ENCODE measurements at regions not wholly inside any gene's neighbourhood (a gene's known extent, or its start where the extent isn't known, plus 50 kb on each side); places are given as distances from the start of the nearest gene placed in this dataset.

DNA sequence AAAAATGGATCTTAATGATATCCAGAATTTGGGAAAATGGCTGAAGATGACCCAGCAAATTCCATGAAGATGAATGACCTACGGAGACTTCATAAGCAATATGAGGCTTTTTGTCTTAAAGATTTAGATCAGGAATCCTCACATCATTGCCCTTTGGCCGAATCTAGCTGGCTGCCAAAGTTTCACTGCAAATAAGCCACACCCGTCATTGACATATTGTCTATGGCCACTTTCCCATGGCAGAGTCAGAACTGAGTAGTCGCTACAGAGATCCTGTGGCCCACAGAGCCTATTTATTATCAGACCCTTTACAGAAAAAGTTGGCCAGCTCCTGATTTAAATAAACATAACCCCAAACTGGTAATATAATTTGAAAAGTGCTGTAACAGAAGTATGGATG, 307.4 kb upstream of the RARB start:
- DNase-seq: no peak

DNA sequence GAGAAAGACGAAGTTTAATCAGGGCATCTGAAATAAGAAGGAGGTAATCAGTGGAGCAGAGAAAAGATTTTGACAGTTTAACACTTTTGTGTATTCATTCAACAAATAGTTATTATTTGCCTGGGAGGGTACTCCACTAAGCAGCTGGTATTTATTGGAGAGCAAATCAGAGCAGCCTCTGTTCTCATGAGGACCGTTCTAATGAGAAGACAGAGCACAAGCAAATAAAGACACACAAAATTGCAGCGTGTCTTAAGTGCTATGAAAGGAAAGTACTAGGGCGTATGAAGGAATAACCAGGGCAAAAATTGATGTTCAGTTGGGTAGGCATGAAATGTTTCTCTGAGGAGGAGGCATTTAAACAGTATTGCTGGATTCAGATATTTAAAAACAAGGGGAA, 302.9 kb upstream of the RARB start:
- DNase-seq: no peak

DNA sequence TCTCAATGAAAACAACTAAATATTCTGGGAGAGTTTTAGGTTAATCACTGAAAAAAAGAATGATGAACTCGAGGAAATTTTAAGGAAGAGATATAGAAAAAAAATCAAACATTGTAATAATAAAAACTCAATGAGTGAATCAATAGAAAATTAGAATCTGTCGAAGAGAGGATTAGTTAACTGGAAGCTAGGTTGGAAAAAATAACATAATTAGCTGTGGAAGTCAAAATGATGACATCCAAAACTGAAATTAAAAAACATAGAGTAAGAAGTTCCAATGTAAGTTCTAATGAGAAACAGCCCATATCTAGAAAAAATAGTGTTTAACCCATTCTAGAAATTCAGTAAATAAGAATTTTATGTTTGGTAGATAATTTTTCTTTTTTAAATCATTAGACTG, 299.3 kb upstream of the RARB start:
- no peak for DNase-seq

DNA sequence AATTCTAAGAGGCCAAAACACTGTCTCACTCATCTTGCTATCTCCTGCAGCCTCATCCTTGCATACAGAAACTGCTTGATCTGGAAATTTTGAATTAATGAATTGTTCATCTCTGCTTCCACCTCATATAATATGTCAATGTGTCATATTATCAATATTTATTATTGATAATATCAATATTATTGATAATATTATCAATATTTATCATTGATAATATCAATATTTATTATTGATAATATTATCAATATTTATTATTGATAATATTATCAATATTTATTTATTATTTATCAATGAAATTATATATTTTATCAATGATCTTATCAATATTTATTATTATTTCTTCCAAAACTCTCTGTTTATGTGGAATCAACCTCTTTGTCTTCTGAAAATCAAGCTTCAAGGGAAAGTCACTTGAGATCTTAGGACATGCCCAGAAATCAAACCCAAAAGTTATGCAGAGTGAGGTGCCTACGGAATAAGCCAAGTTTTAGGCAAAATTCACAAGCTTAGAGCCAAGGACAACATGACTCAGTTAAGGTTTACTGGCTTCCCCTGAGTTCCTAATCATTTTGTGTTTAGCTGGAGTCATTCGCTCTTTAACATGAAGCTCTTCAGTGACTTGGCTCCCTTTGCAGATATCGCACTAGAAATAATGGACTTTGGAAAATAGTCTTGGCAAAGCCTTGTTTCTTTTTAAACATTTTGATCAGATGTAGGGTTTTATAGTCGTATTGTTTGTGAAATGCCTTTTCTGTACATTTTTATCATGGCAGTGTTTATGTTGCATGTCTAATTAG, 297.1 kb upstream of the RARB start:
- no peak for DNase-seq

DNA sequence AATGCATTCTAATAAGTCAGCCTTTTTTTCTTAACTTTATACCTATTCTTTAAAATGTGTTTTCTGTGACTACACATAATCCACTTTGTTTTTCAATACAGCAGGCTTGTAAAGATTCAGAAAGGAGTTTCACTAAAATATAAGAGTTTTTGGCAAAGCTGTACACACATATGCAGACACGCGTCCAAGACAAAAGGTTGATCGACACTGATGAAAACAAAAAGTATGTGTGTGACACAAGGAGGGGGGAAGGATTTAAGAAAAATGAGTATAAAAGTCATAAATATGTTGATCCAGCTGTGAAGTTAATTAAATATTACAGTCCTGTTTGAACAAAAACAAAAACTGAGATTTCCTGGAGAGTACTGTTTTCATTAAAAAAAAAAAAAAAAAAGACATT, 294.5 kb upstream of the RARB start:
- no peak for DNase-seq

DNA sequence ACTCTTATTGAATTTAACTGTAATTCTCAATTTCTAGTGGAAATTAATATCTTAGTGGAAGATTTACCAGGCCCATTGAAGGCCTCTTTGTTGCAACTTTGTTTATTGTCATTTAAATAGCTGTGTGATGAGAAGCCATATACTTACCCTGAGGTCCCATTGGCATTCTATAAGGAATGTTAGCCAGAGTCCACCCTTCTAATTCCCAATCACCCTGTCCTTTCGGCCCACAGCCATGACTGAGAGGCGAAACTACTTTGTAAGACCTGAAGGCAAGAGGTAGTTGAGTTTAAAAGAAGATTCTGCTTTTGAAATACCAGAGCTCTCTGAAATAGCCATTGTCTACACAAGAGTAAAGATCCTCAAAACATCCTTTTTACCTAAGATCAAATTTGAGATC, 290.5 kb upstream of the RARB start:
- DNase-seq: no peak

DNA sequence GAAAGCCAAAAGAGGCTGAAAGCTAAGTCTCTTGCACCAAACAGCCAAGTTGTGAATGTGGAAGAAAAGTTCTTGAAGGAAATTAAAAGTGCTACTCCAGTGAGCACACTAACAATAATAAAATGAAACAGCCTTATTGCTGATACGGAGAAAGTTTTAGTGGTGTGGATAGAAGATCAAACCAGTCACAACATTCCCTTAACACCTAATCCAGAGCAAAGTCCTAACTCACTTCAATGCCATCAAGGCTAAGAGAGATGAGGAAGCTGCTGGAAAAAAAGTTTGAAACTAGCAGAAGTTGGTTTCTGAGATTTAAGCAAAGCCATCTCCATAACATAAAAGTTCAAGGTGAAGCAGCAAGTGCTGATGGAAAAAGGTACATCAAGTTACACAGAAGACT, 288.8 kb upstream of the RARB start:
- DNase-seq: no peak

DNA sequence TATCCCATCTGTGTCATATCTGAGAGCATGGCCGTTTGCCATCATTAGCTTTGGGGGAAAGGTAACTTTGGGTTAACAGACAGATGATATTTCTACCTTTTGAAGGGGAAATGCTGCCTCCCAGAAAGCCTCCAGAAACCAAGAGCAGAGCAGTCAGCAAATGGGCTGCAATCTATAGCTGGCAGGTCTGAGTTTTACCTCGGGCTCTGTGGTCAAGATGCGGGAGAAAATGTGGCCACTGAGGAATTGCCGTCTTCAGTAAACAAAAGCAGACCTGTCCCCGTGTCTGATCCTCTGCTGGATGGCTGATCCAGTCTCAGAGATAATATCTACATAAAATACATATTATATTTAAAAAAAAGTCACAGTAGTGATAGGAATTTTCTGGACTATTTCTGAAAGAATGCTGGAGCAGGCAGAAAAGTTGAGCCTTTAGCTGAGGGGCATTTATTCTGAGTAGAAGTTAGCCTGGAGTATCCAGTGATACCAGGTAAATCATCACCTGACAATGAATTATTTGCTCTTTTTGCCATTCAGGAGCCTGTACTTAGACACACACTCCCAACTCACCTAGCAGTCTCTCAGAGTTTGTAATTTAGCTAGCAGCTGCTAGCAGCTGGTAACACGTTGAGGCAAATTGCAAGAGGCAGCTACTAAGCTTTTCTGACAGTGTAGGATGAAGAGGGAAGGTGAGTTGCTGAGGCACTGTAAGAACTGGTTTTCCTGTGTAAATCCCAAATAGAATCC, 285.3 kb upstream of the RARB start:
- no peak for DNase-seq

DNA sequence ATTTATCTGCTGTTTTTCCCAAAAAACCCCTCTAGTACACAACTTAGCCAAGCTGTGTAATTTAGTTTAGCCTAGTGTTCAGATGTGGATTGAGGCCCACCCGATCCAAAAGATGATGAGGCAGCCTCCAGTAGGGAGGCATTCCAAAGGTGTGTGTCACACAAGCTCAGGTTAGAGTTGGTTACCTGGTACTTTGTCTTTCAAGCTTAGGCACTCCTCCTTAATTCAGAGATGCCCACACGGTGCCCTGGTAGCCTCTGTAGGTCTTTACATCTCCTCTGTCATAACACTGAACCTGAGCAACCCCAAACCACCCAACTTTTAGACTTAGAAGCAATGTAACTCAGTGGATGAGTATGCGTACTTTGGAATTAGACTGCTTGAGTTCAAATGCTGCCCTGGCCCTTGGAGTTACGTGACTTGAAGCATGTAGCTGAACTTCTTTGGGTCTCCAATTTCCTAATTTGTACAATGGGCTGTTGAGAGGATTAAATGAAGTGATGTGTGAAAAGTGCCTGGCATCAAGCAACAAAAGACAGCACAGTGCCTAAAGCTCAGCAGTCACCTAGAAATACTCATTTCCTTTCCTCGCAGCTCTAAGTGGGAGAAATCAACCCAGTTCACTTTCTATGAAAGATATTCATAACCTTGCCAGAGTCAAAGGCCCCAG, 284.6 kb upstream of the RARB start:
- DNase-seq: no peak

DNA sequence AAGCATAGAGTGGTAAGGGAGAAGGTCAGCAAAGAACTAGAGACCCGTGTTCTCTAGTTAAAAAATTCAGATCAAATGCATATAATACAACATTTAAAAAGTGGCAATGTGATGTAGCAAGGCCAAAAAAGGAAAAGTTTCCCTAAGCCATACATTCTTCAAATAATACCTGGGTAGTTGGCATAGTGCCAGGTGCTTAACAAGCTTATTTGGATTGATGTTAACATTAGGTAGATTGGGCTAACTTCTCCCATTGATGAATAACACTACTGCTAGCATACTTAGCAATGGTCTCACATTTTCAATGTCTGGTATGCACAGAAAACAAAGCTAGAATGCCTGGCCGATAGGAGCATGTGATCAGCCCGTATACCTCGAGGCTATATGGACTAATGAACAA, 283.6 kb upstream of the RARB start:
- no peak for DNase-seq

DNA sequence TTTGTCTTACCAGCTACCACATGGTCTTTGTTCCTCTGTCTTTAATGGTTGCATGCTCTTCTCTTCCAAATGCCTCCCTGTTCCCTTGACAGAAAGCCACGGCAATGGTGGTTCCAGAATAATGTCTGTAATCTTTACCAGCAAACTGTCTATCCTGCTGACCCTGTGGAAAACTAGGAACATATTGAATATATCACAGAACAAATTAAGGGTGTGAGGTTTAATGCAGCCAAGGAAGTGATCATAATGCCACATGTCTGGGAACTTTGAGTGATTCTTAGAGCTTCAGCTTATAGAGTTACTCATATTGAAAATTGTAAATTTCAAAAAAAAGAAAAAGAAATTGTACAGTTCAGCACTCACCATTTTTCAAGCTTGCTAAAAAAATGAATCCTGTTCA, 282.9 kb upstream of the RARB start:
- no peak for DNase-seq

DNA sequence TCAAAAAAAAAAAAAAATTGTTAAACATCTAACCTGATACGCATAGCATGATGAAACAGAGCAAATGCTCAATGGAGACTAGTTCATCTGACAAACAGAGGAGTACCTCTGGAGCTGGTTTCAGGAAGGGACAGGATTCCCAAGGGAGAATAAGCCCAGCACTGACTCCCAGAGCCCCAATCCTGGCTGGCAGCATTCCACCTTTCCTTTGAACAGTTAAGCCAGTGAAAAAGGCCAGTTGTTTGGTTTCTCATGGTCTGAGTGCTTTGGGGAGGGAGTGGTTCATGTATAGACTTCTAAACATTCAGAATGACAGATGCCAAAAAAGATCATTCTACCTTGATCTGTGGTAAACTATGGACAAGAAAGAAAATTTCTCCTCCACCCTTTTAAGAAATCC, 277.9 kb upstream of the RARB start:
- no peak for DNase-seq

DNA sequence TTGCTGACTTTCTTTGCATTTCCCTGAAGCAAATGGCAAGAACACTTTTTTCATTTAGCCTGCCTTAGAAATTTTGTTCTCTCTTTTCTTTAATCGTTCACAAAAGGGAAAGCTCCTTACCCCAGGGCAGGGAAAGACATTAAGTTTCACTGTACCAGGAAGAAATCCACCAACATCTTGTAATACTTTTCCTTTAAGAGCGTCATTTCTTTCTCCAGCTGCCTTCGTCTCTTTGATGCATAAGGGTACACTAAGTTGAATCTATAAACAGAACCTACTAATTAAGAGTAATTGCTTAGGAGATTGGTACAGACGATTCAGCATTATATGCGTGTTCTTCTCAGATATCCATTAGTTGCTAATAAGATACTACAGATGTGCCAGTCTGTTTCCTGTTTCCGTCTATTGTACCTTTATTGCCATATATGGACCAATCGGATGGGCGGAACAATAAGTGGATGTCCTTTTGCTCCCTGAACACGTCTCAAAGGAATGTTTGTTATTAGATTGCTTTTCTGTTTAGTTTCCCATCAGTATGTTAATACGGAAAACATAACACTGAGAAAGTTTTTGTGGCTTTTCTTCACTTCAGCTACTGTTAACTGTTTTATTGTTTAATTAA, 276.7 kb upstream of the RARB start:
- DNase-seq: no peak

DNA sequence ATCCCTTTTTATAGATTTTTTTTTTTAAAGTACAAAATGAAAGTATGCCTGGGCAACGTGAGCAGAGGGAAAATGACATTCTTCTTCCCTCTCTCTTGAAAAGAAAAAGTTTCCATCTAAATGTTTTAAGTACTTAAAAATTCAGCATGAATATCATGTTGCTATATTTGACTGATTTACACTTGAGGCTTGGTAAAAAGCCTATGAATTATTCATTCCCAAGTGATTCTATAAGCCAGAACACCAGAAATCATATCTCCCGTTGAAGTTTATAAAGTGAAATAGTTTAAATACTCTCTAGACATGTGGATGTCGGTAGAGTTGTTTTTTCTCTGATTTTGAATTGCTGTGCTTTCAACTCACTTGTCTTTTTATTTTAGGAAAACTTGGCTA, 276.2 kb upstream of the RARB start:
- DNase-seq: no peak

DNA sequence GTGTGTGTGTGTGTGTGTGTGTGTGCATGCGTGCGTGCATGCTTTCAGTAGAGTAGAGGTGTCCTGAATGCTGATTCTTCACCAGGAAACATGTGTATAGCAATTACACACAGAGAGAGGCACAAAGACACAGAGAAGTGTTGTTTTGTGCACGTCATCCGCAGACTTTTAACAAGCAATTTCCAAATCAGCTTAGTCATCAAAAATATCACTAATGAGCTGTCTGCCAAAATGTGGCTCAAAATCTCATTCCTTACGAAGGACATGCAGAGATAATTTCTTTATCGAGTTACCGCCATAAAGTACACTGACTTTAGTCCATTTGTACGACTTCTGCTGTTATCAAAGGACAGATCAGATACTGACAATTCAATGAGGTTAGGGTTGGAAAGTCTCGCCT, 274.9 kb upstream of the RARB start:
- DNase-seq: no peak

DNA sequence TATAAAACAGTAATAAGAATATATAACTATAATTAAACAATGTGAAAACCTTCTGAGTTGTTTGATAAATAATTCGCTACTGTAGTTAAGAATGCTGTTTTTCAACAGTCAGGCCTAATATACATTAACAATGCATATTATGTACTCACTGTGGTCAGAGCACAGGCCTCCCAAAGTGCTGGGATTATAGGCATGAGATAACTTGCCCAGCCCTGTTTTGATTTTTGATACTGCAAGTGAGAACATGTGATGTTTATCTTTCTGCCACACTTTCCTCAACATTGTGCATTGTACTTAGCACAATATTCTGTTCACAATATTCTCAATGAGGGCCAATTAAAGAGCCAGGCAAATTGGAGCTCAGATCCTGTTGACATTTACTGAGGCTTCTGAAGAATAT, 274.5 kb upstream of the RARB start:
- no peak for DNase-seq

DNA sequence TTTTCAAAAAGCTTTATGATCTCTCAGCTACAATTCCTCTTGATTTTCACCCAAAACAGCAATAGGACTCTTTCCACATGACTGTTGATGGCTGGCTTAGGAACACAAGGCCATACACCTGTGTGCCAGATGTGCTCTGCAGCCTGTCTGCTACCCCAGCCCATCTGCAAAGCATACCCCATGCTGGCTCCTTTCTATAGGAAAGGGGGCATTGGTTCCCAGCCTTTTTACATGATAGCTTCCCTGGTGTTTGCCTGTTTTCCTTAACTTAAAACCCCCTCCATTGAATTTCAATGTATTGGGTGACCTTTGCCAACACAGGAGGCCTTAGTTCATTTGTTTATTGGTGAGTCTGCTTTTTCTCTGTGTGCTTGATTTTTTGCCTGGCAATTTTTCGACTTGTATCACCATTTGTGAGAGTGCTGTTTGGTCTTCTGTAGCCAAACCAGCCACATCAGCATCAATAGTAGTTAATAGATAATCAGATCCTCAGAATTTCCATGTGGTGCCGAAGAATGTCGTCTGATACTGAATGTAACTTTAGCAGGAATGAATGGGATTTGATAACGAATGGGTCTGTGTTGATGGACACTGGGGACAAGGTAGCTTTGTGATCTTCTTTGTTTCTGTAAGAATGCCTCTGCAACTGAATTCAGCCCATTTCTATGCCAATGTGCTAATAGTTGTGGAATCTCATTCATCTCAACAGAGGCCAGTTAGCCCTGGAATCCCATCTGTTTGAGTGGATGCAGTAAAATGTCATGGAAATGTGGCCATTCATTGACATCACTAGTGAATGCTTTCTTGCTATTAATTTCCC, 272.2 kb upstream of the RARB start:
- DNase-seq: no peak

DNA sequence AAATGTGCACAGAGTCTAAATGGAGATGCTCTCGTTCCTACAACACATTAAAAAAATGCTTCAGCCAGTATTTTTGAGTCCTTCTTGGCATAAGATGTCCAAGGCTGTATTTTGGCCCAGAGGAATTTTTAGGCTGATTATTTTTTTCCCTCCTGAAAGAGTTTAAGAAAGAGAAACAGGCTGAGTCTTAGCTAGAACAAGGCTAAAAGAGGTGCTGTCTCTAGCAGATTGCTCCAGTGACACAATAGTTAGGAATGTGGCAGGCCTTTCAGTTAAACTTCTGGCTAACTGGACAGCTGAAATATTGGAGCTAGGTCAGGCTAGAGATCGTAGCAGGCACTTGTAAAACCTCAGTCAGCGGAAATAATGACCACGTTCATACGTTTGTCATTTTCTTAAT, 271.4 kb upstream of the RARB start:
- no peak for DNase-seq

DNA sequence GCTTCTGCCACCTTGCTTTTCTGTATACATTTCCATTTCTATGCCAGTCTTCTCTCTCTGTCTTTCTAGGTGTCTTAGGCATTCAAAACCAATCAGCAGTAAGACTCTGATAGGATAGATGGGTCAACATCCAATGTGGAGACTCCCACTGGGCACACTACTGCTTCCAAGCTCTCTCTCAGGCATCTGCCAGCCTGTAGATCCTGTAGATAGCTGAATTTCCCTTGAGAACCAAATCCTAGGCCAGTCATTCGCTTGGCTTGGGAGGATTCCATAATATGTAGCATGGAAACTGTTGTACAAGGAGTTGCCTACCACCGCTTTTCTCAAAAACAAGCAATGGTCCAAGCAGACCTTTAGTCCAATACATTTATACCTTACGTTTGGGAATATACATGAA, 262.8 kb upstream of the RARB start:
- no peak for DNase-seq

DNA sequence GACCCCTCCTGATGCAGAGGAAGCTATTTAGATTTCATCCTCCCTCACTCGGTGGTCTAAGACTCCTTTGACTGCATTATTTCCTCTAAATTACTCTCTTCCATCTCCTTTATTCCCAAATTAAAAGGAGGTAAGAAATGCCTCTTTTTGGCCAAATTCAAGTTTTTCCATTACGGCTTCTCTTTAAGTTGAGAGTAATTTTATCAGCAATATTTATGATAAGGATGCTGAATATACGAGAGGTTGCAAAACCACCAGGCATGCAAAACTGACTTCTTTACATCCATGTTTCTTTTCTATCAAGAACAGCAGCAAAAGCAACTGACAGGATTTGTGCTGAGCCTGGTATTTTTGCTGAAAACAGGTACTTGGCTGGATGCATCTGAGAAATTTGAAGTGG, 262.0 kb upstream of the RARB start:
- no peak for DNase-seq

DNA sequence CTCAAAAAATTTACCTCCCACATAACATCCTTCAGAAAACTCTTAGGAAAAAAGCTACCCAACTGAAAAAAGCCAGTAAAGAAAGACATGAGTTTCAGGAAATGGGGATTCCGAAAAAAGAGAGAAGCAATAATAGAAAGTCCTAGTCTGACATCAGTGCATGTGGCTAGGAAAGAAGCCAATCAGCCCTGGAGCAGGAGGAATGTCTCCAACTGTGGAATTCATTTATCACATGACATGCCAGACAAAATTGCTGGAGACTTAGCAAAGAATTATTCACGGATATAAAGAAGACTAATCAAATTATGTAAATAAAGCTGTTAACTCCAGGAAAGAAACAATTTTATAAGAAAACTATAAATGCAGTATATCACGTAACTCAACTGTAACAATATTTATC, 258.9 kb upstream of the RARB start:
- DNase-seq: no peak

DNA sequence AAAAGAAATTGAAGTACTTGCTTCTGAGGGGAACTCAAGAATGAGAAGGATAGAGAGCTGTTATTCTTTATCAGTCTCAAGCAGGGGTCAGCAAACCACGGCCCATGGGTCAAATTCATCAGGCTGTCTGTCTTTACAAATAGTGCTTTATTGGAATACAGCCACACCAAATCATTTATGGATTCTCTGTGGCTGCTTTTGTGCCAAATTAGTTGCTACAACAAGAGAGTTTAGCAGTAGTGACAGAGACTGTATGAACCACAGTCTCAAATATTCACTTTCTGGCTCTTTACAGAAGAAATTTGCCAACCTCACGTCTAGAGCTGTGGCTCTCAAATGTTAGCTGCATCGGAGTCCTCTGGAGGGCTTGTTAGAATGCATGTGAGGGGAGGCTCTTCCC, 258.0 kb upstream of the RARB start:
- no peak for DNase-seq
